ENCODE measurements at regions not wholly inside any gene's neighbourhood (a gene's known extent, or its start where the extent isn't known, plus 50 kb on each side); places are given as distances from the start of the nearest gene placed in this dataset.

DNA sequence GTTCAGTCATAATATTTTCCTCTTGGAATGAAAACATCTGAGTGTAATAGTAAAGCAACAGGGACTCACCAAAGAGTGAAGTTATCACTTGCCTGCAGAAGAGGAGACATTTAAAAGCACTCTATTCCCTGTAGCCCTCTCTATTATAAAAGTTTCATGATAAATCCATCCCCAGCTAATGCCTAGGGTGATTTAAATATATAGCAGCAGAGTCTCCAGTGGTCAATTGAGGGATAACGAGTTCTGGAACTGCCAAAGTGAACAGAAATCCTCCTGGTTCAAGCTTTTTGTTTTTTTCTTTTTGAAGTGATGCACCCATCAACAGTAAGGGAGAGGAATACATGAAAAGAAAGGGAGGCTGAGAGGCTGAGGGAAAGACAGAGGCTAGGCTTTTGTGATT lies 87.3 kb downstream of the EVX1 start:
- TF ChIP-seq, protein P1, sequence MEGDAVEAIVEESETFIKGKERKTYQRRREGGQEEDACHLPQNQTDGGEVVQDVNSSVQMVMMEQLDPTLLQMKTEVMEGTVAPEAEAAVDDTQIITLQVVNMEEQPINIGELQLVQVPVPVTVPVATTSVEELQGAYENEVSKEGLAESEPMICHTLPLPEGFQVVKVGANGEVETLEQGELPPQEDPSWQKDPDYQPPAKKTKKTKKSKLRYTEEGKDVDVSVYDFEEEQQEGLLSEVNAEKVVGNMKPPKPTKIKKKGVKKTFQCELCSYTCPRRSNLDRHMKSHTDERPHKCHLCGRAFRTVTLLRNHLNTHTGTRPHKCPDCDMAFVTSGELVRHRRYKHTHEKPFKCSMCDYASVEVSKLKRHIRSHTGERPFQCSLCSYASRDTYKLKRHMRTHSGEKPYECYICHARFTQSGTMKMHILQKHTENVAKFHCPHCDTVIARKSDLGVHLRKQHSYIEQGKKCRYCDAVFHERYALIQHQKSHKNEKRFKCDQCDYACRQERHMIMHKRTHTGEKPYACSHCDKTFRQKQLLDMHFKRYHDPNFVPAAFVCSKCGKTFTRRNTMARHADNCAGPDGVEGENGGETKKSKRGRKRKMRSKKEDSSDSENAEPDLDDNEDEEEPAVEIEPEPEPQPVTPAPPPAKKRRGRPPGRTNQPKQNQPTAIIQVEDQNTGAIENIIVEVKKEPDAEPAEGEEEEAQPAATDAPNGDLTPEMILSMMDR (IDR thresholded peaks at IDR 0.05; ENCODE audit: unreplicated experiment): peak; percentile 22
- Mint-ChIP-seq H3K27me3 (ENCODE audit: unreplicated experiment) (no peaks in the 10 kb centered on the region), H3K36me3 (ENCODE audit: low read depth, unreplicated experiment) (no peaks in the 10 kb centered on the region), H3K4me1 (ENCODE audit: unreplicated experiment) (no peaks in the 10 kb centered on the region), H3K27ac (ENCODE audit: unreplicated experiment) (no peak overlapping the region), H3K4me3 (ENCODE audit: unreplicated experiment) (no peak overlapping the region), H3K9me3 (ENCODE audit: unreplicated experiment) (no peaks in the 10 kb centered on the region)
- no peak for DNase-seq (ENCODE audit: low spot score)

DNA sequence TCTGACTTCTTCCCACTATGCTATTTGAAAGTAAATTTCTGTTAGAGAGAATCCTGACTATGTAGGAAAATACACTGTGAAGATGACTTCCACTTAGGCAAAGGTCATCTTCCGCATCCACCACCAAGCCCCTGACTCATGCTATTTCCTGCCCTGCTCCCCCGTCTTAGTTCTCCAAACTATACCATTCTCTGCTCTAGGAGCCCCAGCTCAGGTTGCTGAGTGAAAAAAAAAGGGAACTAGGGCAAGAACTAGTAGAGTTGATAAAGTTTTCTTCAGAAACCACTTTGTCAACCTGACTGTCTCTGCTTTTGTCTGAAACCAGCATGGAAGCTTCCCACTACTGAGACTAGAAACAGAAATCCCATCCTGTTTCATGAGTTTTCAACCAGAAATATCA lies 96.9 kb downstream of the EVX1 start:
- no peak overlapping the region for H3K4me3 Mint-ChIP-seq (ENCODE audit: unreplicated experiment)
- H3K27me3 Mint-ChIP-seq (ENCODE audit: unreplicated experiment): no peaks in the 10 kb centered on the region
- no peak for DNase-seq (ENCODE audit: low spot score)
- TF ChIP-seq, protein P1 (IDR thresholded peaks at IDR 0.05; ENCODE audit: unreplicated experiment): no peak
- H3K27ac Mint-ChIP-seq (ENCODE audit: unreplicated experiment): no peak overlapping the region
- peaks cover 3% of the 10 kb centered on the region for H3K4me1 Mint-ChIP-seq (ENCODE audit: unreplicated experiment)
- no peaks in the 10 kb centered on the region for H3K36me3 Mint-ChIP-seq (ENCODE audit: low read depth, unreplicated experiment)
- no peaks in the 10 kb centered on the region for H3K9me3 Mint-ChIP-seq (ENCODE audit: unreplicated experiment)

DNA sequence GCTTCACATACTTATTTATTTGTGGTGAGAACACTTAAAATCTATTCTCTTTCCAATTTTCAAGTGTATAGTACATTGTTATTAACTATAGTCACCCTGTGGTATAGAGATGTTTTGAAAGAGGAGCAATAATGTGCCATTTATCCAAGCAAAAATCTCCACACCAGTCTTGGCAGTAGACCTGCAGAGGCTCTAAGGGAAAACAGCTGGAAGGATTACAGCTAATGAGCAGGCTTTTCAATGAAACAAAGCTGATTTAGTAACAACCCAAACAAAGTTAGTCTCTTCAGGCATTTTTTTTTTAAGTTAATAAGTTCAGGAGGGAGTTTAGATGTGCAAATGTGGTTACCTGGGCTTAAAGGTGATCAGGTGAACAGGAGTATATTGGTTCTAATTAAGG lies 101.9 kb downstream of the EVX1 start:
- Mint-ChIP-seq H3K27ac (ENCODE audit: unreplicated experiment) (no peak overlapping the region), H3K36me3 (ENCODE audit: low read depth, unreplicated experiment) (no peaks in the 10 kb centered on the region), H3K9me3 (ENCODE audit: unreplicated experiment) (no peaks in the 10 kb centered on the region), H3K4me1 (ENCODE audit: unreplicated experiment) (peaks cover 3% of the 10 kb centered on the region), H3K27me3 (ENCODE audit: unreplicated experiment) (no peaks in the 10 kb centered on the region), H3K4me3 (ENCODE audit: unreplicated experiment) (no peak overlapping the region)
- TF ChIP-seq, protein P1 (IDR thresholded peaks at IDR 0.05; ENCODE audit: unreplicated experiment): no peak
- no peak for DNase-seq (ENCODE audit: low spot score)

DNA sequence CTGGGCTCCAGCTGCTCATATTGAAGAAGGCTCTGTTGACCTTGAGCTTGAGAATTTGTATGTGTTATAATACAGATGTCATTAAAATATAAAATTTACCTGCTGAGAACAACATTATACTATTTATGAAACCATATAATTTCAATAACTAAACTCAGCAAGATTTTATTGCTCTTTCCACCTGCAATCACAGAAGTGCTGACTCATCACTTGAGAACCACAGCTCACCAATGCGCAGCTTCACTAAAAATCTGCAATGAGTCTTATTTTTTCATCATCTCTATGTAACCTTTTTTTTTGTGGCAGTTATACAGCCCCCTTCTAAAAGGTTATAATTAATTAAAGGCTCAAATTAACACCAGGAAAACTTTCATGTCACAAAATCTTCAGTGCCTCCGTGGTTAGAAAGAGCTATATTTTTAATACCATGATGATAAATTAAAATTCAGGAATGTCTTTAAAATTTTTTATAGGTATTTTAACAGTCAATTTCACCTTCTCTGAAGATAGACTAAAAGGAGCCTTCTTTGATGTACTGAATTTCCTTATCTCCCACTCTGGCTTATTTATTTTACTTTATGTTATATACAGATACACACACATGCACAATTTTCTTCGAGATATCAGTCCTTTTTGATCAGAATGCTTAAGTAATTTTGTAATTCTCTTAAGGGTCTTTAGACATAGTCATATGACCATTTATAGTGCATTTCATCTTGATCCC lies 102.7 kb downstream of the EVX1 start:
- H3K27me3 Mint-ChIP-seq (ENCODE audit: unreplicated experiment): no peaks in the 10 kb centered on the region
- DNase-seq (ENCODE audit: low spot score): no peak
- H3K4me1 Mint-ChIP-seq (ENCODE audit: unreplicated experiment): peaks cover 3% of the 10 kb centered on the region
- H3K4me3 Mint-ChIP-seq (ENCODE audit: unreplicated experiment): no peak overlapping the region
- TF ChIP-seq, protein P1 (IDR thresholded peaks at IDR 0.05; ENCODE audit: unreplicated experiment): no peak
- no peak overlapping the region for H3K27ac Mint-ChIP-seq (ENCODE audit: unreplicated experiment)
- no peaks in the 10 kb centered on the region for H3K36me3 Mint-ChIP-seq (ENCODE audit: low read depth, unreplicated experiment)
- no peaks in the 10 kb centered on the region for H3K9me3 Mint-ChIP-seq (ENCODE audit: unreplicated experiment)

DNA sequence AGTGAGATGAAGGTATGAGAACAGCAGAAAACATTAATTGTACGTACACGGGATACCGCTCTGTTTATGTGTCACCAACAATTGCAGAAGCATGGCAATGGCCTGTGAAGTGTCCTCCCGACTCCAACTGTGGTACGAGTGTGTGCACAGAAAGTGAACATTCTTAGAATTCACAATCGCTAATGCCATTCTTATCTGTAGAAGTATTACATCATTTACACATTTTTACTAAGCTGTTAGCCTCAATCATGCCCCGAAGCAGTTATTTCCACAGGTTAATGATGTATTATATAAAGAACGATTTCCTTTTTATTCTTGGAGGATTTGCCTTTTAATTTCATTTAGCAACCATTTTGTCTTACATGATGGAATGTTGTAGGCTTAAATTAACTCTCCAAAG lies 103.4 kb downstream of the EVX1 start:
- H3K27ac Mint-ChIP-seq (ENCODE audit: unreplicated experiment): no peak overlapping the region

More for the DNA sequence above, 103.4 kb downstream of the EVX1 start:
- H3K27me3 Mint-ChIP-seq (ENCODE audit: unreplicated experiment): no peaks in the 10 kb centered on the region
- H3K36me3 Mint-ChIP-seq (ENCODE audit: low read depth, unreplicated experiment): no peaks in the 10 kb centered on the region
- H3K4me1 Mint-ChIP-seq (ENCODE audit: unreplicated experiment): peaks cover 3% of the 10 kb centered on the region
- no peak overlapping the region for H3K4me3 Mint-ChIP-seq (ENCODE audit: unreplicated experiment)
- TF ChIP-seq, protein P1 (IDR thresholded peaks at IDR 0.05; ENCODE audit: unreplicated experiment): no peak
- DNase-seq (ENCODE audit: low spot score): no peak
- no peaks in the 10 kb centered on the region for H3K9me3 Mint-ChIP-seq (ENCODE audit: unreplicated experiment)
